ENCODE measurements at regions not wholly inside any gene's neighbourhood (a gene's known extent, or its start where the extent isn't known, plus 50 kb on each side); places are given as distances from the start of the nearest gene placed in this dataset.

GRCh38 chr2:222799262-222799918, 61.4 kb upstream of the ACSL3 start:
- H4K91ac ChIP-seq (ENCODE audit: insufficient read depth, low read depth, low read length): no peak overlapping the region
- DNase-seq (no peak), ATAC-seq (ENCODE audit: low read depth) (no peak)
- H3K9ac ChIP-seq (ENCODE audit: low read depth, low read length): no peak overlapping the region
- peak overlapping the region; percentile 13; the same call in 1 of the 2 replicates for H2AK5ac ChIP-seq (ENCODE audit: low read depth, low read length)
- H3K9me1 ChIP-seq (ENCODE audit: insufficient read depth, low read length): peaks cover 2% of the 10 kb centered on the region; the same call in 1 of the 2 replicates
- H3K27ac ChIP-seq (ENCODE audit: insufficient read depth, low read length): no peak overlapping the region
- no peak overlapping the region for H2AK9ac ChIP-seq (replicated peaks; ENCODE audit: low read depth, low read length, poor library complexity)
- H2BK120ac ChIP-seq (ENCODE audit: low read depth, low read length): no peak overlapping the region
- ChIA-PET CTCF (interaction anchor here (0.6 kb wide), 1 partner anchor 16 kb away, joined by 3 read pairs; no protein-coding TSS in a partner anchor), POLR2A (ENCODE audit: unreplicated experiment) (no interaction called here)
- no peak overlapping the region for H2BK15ac ChIP-seq (ENCODE audit: low read depth, low read length)
- dilution Hi-C loops (cut with HindIII; ENCODE audit: low sequenced_read_pairs, unreplicated experiment) (no loop called here), in situ Hi-C loops (cut with MboI; ENCODE audit: low sequenced_read_pairs) (no loop called here), intact Hi-C loops (cut with micrococcal nuclease) (no loop called here)
- WGBS, 2 experiments (ENCODE audit: extremely low coverage in 2 of 2, insufficient read length in 1 of 2): 71% methylated on average over 1 of the region's 7 CpGs; no CpG with 5 or more reads in 1 of the 2 experiments
- no peak overlapping the region for H2BK5ac ChIP-seq (ENCODE audit: low read depth, low read length, poor library complexity, severe bottlenecking)
- H3K36me3 ChIP-seq (ENCODE audit: control insufficient read depth, insufficient read depth, low read length): no peaks in the 10 kb centered on the region
- TF ChIP-seq RAD21 (IDR thresholded peaks at IDR 0.05; ENCODE audit: low read length): no peak
- no peak for TF ChIP-seq CEBPB (IDR thresholded peaks at IDR 0.05; ENCODE audit: low read depth, low read length)
- TF ChIP-seq RFX5 (IDR thresholded peaks at IDR 0.05; ENCODE audit: low read depth, low read length): no peak
- TF ChIP-seq POLR2A (IDR thresholded peaks at IDR 0.05; ENCODE audit: low read depth, low read length): no peak
- TF ChIP-seq CHD1 (IDR thresholded peaks at IDR 0.05; ENCODE audit: low read depth, low read length): no peak
- TF ChIP-seq MXI1 (IDR thresholded peaks at IDR 0.05; ENCODE audit: borderline replicate concordance, low read depth, low read length): no peak
- no peak for TF ChIP-seq BHLHE40 (IDR thresholded peaks at IDR 0.05; ENCODE audit: low read depth, low read length)
- no peak for TF ChIP-seq RCOR1 (IDR thresholded peaks at IDR 0.05; ENCODE audit: insufficient replicate concordance, low read length)
- H3K56ac ChIP-seq (ENCODE audit: extremely low read depth, insufficient read depth, low read length): no peak overlapping the region
- H4K5ac ChIP-seq (ENCODE audit: low read depth, low read length): no peak overlapping the region
- H3K23ac ChIP-seq (ENCODE audit: low read depth, low read length): no peak overlapping the region
- no peak overlapping the region for H3K18ac ChIP-seq (ENCODE audit: low read depth, low read length)
- no peaks in the 10 kb centered on the region for H4K20me1 ChIP-seq (ENCODE audit: insufficient read depth, low read length)
- H2BK20ac ChIP-seq (ENCODE audit: low read depth, low read length): no peak overlapping the region
- no peak overlapping the region for H3K4ac ChIP-seq (ENCODE audit: low read depth, low read length)
- no peaks in the 10 kb centered on the region for H3K27me3 ChIP-seq (ENCODE audit: control insufficient read depth, insufficient read depth, low read length)
- no peak overlapping the region for H3K14ac ChIP-seq (replicated peaks; ENCODE audit: low read depth, low read length)
- no TSS peak for BruUV-seq (replicated peaks)
- H2AFZ ChIP-seq (replicated peaks; ENCODE audit: low read length, poor library complexity): no peak overlapping the region
- peaks cover 8% of the 10 kb centered on the region for H3K4me1 ChIP-seq (ENCODE audit: control insufficient read depth, insufficient read depth, low read length)
- no peaks in the 10 kb centered on the region for H3K9me3 ChIP-seq (ENCODE audit: control insufficient read depth, insufficient read depth, low read length)
- no peaks in the 10 kb centered on the region for H3K79me1 ChIP-seq (ENCODE audit: low read depth in 1 of 2, low read length in 2 of 2)
- H4K8ac ChIP-seq (ENCODE audit: low read depth in 2 of 2, low read length in 2 of 2): no peak overlapping the region
- H3K4me3 ChIP-seq (ENCODE audit: insufficient read depth, low read depth, low read length): no peak overlapping the region
- no peak overlapping the region for H3K4me2 ChIP-seq (ENCODE audit: low read depth, low read length)

Measured in IMR-90 (cell line).